IPS-15b (cell line): ENCODE measurements at regions not wholly inside any gene's neighbourhood (a gene's known extent, or its start where the extent isn't known, plus 50 kb on each side); places are given as distances from the start of the nearest gene placed in this dataset.

Experiments
- H3K27me3 ChIP-seq: one replicate; pipeline ENCODE4 v1.6.1; 2013; ENCODE audit warnings: low read length; ENCODE audit not compliant: control insufficient read depth, insufficient read depth
- H3K36me3 ChIP-seq: one replicate; pipeline ENCODE4 v1.6.1; 2013; ENCODE audit warnings: low read length; ENCODE audit not compliant: control insufficient read depth, insufficient read depth
- H3K4me1 ChIP-seq: one replicate; pipeline ENCODE4 v1.6.1; 2013; ENCODE audit warnings: mild to moderate bottlenecking, low read length; ENCODE audit not compliant: control insufficient read depth, insufficient read depth
- H3K4me3 ChIP-seq: one replicate; pipeline ENCODE4 v1.5.1; 2013; ENCODE audit warnings: low read depth, low read length
- H3K9ac ChIP-seq: one replicate; pipeline ENCODE4 v1.6.1; 2013; ENCODE audit warnings: low read depth, mild to moderate bottlenecking, low read length
- H3K9me3 ChIP-seq: one replicate; pipeline ENCODE4 v1.6.1; 2013; ENCODE audit warnings: mild to moderate bottlenecking, low read length; ENCODE audit not compliant: control insufficient read depth, insufficient read depth

- Histone ChIP-seq H3K4me1 (no peaks in the 10 kb centered on the region), H3K9me3 (no peaks in the 10 kb centered on the region), H3K9ac (no peak overlapping the region), H3K27me3 (no peaks in the 10 kb centered on the region), H3K36me3 (no peaks in the 10 kb centered on the region), H3K4me3 (no peak overlapping the region)
Measured at GRCh38 chr10:36679554-36679953, 445.8 kb upstream of the ANKRD30A start.

- Histone ChIP-seq H3K36me3 (no peaks in the 10 kb centered on the region), H3K4me1 (no peaks in the 10 kb centered on the region), H3K4me3 (no peak overlapping the region), H3K9ac (no peak overlapping the region), H3K27me3 (no peaks in the 10 kb centered on the region), H3K9me3 (no peaks in the 10 kb centered on the region)
Measured at GRCh38 chr10:36677431-36677768, 448.0 kb upstream of the ANKRD30A start.

GRCh38 chr10:36676756-36677430 is 448.5 kb upstream of the ANKRD30A start:
- Histone ChIP-seq H3K4me1 (no peaks in the 10 kb centered on the region), H3K27me3 (no peaks in the 10 kb centered on the region), H3K9me3 (no peaks in the 10 kb centered on the region), H3K36me3 (no peaks in the 10 kb centered on the region), H3K4me3 (no peak overlapping the region), H3K9ac (no peak overlapping the region)

- Histone ChIP-seq H3K4me3 (no peak overlapping the region), H3K9me3 (no peaks in the 10 kb centered on the region), H3K4me1 (no peaks in the 10 kb centered on the region), H3K27me3 (no peaks in the 10 kb centered on the region), H3K9ac (no peak overlapping the region), H3K36me3 (no peaks in the 10 kb centered on the region)
Measured at GRCh38 chr10:36676321-36676720, 449.1 kb upstream of the ANKRD30A start.

GRCh38 chr10:36675458-36675880 is 449.9 kb upstream of the ANKRD30A start:
- Histone ChIP-seq H3K4me3 (no peak overlapping the region), H3K4me1 (no peaks in the 10 kb centered on the region), H3K27me3 (no peaks in the 10 kb centered on the region), H3K36me3 (no peaks in the 10 kb centered on the region), H3K9me3 (no peaks in the 10 kb centered on the region), H3K9ac (no peak overlapping the region)

- Histone ChIP-seq H3K4me3 (no peak overlapping the region), H3K36me3 (no peaks in the 10 kb centered on the region)
Measured at GRCh38 chr10:36671607-36672006, 453.8 kb upstream of the ANKRD30A start.

GRCh38 chr10:36670621-36671402 is 454.6 kb upstream of the ANKRD30A start:
- Histone ChIP-seq H3K27me3 (no peaks in the 10 kb centered on the region), H3K36me3 (no peaks in the 10 kb centered on the region), H3K4me1 (no peaks in the 10 kb centered on the region), H3K4me3 (no peak overlapping the region), H3K9ac (no peak overlapping the region), H3K9me3 (no peaks in the 10 kb centered on the region)

More at GRCh38 chr10:36671607-36672006, 453.8 kb upstream of the ANKRD30A start:
- Histone ChIP-seq H3K9me3 (no peaks in the 10 kb centered on the region), H3K9ac (no peak overlapping the region), H3K4me1 (no peaks in the 10 kb centered on the region), H3K27me3 (no peaks in the 10 kb centered on the region)

GRCh38 chr10:36669615-36670352 is 455.6 kb upstream of the ANKRD30A start:
- no peak overlapping the region for H3K4me3 ChIP-seq
- no peak overlapping the region for H3K9ac ChIP-seq
- no peaks in the 10 kb centered on the region for H3K36me3 ChIP-seq
- no peaks in the 10 kb centered on the region for H3K4me1 ChIP-seq
- H3K9me3 ChIP-seq = no peaks in the 10 kb centered on the region
- H3K27me3 ChIP-seq = no peaks in the 10 kb centered on the region

GRCh38 chr10:36666451-36666850 is 458.9 kb upstream of the ANKRD30A start:
- H3K4me1 ChIP-seq = no peaks in the 10 kb centered on the region
- no peak overlapping the region for H3K9ac ChIP-seq
- H3K4me3 ChIP-seq = no peak overlapping the region
- no peaks in the 10 kb centered on the region for H3K27me3 ChIP-seq
- H3K9me3 ChIP-seq = no peaks in the 10 kb centered on the region
- H3K36me3 ChIP-seq = no peaks in the 10 kb centered on the region

GRCh38 chr10:36662571-36662970 is 462.8 kb upstream of the ANKRD30A start:
- no peak overlapping the region for H3K4me3 ChIP-seq
- no peaks in the 10 kb centered on the region for H3K9me3 ChIP-seq
- H3K9ac ChIP-seq = no peak overlapping the region
- H3K4me1 ChIP-seq = no peaks in the 10 kb centered on the region
- no peaks in the 10 kb centered on the region for H3K36me3 ChIP-seq
- H3K27me3 ChIP-seq = no peaks in the 10 kb centered on the region

- H3K27me3 ChIP-seq = no peaks in the 10 kb centered on the region
- no peaks in the 10 kb centered on the region for H3K4me1 ChIP-seq
- H3K4me3 ChIP-seq = no peak overlapping the region
- no peaks in the 10 kb centered on the region for H3K9me3 ChIP-seq
- H3K36me3 ChIP-seq = no peaks in the 10 kb centered on the region
- no peak overlapping the region for H3K9ac ChIP-seq
Measured at GRCh38 chr10:36650274-36650673, 475.1 kb upstream of the ANKRD30A start.
